Esophagus muscularis mucosa (tissue), 4 donors: ENCODE measurements at regions not wholly inside any gene's neighbourhood (a gene's known extent, or its start where the extent isn't known, plus 50 kb on each side); places are given as distances from the start of the nearest gene placed in this dataset.

Source experiments
- CTCF ChIP-seq, 3 experiments: fragments of 200-600 bp in 2 of 3; fragments of 450-650 bp in 1 of 3; sonication (generic) in 2 of 3; IDR thresholded peaks; one replicate each; pipeline ENCODE4 v1.5.1; 2017 to 2019; ENCODE audit warnings: antibody characterized with exemption in 3 of 3, mild to moderate bottlenecking in 2 of 3, moderate library complexity in 1 of 3
- EP300 ChIP-seq: sonication (generic); formaldehyde crosslinking; IDR thresholded peaks from one replicate; pipeline ENCODE4 v1.6.1; 2017; ENCODE audit warnings: antibody characterized with exemption
- POLR2A ChIP-seq: fragments of 450-650 bp; IDR thresholded peaks from one replicate; pipeline ENCODE4 v1.6.1; 2017; ENCODE audit warnings: antibody characterized with exemption, moderate library complexity, mild to moderate bottlenecking, low read depth
- POLR2AphosphoS5 ChIP-seq, 2 donors: sonication (generic); formaldehyde crosslinking; IDR thresholded peaks; one replicate each; pipeline ENCODE4 v1.6.1; 2017; ENCODE audit warnings: antibody characterized with exemption in 2 of 2

DNA sequence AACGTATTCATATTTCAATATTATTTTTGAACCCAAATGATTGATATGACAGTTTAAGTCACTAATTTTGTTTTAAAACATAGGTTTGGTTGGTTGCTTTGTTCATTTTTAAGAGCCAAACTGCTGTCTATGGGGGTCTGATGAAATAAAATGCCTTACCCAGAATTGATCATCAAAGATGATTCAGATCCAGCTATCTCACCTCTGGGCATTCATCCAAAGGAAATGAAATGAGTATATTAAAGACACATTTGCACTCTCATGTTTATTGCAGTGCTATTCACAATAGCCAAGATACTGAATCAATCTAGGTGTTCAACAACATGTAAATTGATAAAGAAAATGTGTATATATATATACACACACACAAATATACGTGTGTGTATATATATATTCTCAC lies 326.9 kb upstream of the GULP1 start:
- no peak for TF ChIP-seq CTCF (IDR thresholded peaks at IDR 0.05)
- TF ChIP-seq POLR2AphosphoS5 (IDR thresholded peaks at IDR 0.05), result no peak
- no peak for TF ChIP-seq POLR2A
- TF ChIP-seq EP300, result no peak
